ENCODE measurements at regions not wholly inside any gene's neighbourhood (a gene's known extent, or its start where the extent isn't known, plus 50 kb on each side); places are given as distances from the start of the nearest gene placed in this dataset.

DNA sequence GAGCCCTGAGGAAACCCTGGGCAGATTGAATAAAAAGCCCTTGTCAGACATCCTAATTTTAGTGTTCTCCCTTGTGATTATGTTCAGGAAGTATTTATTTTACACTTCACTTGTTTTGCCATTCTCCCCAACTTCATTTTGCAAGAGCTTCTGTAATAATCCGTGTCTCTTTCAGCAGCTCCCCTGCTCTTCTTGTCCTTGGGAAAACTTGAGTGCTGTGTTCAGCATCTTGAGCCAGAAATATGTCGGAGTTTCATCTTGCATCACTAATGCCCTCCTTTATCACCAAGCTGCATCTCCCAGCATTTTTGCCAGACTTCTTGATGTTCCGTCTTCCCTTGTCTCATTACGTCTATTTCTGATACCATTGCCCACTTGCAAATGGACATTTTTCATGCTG lies 486.5 kb upstream of the EEF2KMT start:
- TF ChIP-seq, protein P1, sequence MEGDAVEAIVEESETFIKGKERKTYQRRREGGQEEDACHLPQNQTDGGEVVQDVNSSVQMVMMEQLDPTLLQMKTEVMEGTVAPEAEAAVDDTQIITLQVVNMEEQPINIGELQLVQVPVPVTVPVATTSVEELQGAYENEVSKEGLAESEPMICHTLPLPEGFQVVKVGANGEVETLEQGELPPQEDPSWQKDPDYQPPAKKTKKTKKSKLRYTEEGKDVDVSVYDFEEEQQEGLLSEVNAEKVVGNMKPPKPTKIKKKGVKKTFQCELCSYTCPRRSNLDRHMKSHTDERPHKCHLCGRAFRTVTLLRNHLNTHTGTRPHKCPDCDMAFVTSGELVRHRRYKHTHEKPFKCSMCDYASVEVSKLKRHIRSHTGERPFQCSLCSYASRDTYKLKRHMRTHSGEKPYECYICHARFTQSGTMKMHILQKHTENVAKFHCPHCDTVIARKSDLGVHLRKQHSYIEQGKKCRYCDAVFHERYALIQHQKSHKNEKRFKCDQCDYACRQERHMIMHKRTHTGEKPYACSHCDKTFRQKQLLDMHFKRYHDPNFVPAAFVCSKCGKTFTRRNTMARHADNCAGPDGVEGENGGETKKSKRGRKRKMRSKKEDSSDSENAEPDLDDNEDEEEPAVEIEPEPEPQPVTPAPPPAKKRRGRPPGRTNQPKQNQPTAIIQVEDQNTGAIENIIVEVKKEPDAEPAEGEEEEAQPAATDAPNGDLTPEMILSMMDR (IDR thresholded peaks at IDR 0.05), result no peak
- TF ChIP-seq POLR2A (IDR thresholded peaks at IDR 0.05), result no peak
